ENCODE measurements at regions not wholly inside any gene's neighbourhood (a gene's known extent, or its start where the extent isn't known, plus 50 kb on each side); places are given as distances from the start of the nearest gene placed in this dataset.

DNA sequence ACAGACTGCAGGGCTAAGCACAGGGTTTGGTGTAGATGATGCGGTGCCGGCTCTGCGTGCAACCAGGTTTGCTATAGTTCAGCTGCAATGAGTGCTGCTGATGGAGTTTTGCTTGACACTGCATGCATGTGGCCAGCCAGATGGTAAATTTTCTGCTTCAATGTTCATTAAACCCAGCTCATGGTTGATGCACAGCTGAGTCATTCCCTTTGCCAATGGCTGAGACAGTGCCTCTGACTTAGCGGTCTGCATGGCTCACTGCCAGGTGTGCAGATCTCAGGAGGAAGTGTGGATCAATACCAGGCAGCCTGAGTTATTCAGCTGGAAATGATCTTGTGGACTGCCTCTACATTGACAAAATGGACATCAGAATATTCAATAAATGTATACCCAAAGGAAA lies 172.7 kb upstream of the ZP4 start:
- DNase-seq, result peak in 2 of 3 experiments; percentile 7 to 40

- DNase-seq, result no peak
Observed at GRCh38 chr1:238061967-238062613, 171.4 kb upstream of the ZP4 start.

DNA sequence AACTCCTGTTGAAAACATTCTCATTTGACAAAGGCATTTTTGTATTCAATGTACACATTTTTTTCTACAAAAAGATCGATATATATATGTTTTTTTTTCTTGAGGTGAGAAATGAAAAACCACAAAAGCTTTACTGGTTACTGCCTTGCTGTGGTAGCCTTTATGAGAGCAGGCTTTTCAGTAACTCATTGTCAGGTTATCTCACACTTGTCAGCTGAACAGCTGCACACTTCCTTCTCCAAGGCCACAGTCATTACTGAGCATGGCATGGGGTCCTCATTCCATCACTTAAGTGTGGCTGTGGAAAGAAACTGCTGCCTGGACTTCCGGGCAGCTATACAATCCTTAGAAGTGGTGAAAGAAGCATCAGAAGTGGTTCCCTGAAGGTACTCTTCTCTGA lies 169.3 kb upstream of the ZP4 start:
- DNase-seq, result no peak

DNA sequence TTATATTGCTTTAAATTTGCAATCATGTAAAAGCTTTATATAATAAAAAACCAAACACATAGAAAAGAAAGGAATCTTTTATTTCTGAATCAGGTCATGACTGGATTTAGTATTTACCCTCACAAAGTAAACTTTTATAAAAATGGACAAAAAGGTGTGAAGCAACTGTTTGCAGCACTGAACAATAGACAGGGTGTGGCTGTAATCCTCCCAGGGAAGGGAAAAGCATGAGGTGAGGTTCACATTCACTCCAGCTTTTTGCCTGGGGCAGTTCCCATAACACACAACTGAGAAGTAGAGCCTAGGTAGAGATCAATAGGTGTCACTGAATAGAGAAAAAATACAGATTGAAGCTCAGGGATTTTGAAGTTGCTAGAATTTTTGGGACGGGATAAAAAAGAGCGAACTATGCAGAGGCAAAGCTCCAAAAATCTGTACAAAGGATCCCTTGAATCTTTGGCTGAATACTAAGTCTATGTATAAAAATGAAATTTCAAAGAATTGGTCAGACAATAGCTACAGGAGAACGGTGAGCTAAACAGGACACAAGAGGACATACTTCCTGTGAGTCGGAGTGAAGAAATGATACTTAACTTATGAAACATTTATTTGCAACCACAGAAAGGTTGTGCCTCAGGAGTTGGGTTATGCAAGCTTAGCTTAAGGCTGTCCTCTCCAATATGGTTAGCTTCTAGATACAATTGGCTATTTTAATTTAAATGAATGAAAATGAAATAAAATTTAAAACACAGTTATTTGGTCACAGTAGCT lies 162.0 kb upstream of the ZP4 start:
- DNase-seq, result peak in 2 of 3 experiments; percentile 6 to 55

DNA sequence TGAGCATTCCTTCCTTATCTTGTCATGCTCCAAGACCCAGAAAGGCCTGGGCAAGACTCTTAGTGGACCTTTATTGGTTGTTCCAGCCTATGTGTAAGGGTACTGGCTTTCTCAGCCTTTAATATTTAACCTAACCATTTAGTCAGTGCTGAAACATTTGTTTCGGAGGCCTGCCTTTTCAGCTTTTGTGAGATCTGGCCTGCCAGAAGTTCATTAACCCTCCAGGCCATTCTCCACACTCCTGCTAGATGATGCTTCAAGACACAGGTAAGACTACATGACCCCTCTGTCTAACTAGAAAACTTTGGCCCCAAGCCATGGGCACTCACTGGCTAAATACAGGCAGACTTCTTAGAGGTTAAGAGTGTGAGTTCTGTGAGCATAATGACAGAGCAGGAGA lies 138.4 kb upstream of the ZP4 start:
- DNase-seq, result no peak

GRCh38 chr1:238027366-238027765 lies 136.6 kb upstream of the ZP4 start:
- DNase-seq, result no peak

GRCh38 chr1:238023137-238023536 lies 132.4 kb upstream of the ZP4 start:
- DNase-seq, result no peak

GRCh38 chr1:238018214-238018613 lies 127.5 kb upstream of the ZP4 start:
- no peak for DNase-seq

DNA sequence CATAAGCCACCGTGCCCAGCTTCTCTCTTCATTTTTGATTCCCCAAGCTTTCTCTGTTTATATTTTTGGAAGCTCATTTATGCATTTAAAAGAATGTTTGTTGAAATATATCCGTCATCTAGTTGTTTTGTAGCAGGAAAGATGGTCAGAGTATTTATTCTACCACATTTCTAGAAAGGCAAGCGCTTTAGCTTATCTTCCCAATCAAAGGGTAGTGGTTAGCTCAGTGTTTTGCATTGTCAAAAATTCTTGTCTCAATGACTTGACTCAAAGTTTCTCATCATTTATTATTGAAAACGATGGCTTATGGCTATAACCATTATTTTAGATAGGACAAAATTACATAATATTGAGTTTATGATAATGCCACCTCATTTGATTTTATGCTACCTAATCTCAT lies 116.1 kb upstream of the ZP4 start:
- DNase-seq, result no peak

DNA sequence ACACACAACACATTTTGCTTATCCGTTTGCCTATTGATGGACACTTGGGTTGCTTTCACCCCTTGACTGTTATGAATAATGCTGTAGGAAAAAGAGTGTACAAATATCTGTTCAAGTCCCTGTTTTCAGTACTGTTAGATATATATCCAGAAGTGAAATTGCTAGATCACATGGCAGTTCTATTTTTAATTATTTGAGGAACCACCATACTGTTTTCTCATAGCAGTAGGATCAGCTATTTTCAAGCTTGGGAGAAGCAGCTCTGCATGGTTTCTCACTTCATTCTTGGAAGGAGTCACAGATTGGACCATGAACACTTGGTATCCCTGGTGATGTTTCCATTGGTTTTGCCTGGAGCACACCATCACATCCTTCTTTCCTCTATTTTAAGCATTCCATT lies 114.4 kb upstream of the ZP4 start:
- no peak for DNase-seq

- peak in 2 of 3 experiments; percentile 7 to 58 for DNase-seq
Observed at GRCh38 chr1:238001818-238002217, 111.1 kb upstream of the ZP4 start.

DNA sequence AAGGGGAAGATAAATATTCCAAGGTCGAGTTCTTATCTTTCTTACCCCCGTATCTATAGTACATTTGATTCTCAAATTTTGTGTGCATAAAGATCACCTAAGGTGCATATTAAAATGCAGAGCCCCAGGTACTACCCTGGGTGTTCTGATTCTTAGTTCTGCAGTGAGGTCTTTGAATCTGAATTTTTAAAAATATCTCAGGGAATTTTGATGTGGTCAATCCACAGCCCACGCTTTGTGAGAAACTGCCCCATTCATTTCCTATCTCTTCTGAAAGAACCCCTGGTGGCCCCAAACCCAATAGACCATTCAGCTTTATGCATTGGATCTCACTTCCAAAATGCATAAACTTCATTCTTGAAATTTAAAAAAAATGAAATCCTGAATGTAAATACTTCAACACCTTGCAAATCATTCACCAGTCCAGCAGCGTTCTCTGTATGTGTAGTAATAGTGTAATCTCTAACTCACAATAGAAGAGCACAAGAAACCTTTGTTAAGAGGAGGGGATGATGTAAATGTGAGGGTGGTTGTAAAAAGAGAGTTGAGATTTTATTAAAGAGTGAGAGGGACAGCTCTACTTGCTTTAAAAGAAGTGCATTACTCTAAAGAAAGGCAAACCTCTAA lies 108.8 kb upstream of the ZP4 start:
- no peak for DNase-seq

DNA sequence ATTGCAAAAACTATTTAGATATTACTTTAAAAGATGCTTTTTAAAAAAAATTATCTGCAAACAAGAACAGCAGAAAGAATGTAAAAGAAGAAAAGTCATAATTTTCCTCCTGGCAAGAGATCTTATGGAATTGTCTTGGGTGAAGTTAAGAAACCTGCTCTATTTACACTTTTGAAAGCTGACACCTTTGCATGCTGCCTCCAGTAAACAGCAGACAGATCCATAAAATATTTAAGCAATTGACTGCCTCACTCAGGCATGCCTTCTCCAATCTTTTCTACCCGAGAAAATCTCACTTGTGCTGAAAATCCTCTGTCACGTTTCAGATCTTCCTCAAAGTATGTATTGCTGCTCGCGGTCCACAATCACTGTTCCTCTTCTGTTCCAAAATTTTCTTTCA lies 107.9 kb upstream of the ZP4 start:
- DNase-seq, result no peak

DNA sequence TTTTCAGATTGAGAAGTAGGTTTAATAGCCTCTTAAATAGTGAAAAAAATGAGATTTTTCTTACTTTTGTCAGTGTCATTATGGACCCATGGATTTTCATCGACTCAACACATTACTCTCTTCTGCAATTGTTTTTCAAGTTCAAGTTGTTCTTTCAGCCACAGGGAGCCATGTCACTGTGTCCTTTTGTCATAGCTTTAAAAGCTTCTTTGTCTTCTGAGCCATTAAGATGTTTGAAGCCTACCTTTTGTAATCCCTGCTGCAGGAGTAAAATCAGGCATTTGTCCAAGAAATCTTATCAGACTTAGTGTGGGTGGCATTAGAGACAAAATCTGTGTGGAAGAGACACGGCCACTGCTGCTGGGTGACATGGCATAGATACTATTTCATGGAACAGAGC lies 92.8 kb upstream of the ZP4 start:
- peak in 1 of 3 experiments; percentile 27 for DNase-seq

DNA sequence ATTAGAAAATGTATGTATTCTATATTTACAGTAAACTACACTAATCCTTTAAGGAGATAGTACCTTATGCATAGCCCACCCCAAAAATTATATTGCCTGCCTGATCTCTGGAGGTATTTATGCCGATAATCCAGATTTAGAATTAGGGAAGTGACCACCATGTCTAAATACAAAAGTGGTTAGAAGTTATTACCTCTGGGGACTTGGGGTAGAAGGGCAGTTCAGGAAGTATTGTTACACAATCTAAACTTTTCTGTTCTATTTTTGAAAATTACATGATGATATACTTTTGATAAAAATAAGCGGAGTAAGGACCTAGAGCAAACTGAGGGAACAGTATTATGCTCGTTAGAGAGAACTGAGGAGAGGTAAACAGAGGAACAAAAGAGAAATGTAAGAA lies 90.5 kb upstream of the ZP4 start:
- DNase-seq, result no peak

DNA sequence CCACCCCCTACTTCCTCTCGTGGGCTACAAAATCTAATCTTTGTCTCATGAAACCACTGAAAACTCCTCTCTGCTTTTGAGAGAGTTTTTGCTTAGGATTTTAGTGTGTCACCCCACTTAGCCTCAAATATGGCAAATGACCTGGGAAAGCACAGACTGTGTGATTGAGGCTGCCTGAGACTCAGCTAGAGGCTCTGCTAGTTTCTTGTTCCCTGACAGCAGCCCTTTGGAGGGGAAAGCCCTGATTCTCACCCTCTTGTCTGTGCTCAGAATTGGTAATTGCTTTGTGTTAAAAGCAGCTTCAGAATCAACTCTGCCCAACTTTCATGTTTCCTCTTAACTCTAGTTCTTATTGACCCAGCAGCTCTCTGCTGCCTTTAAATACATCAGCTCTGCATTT lies 85.6 kb upstream of the ZP4 start:
- DNase-seq, result peak in 1 of 3 experiments; percentile 34

DNA sequence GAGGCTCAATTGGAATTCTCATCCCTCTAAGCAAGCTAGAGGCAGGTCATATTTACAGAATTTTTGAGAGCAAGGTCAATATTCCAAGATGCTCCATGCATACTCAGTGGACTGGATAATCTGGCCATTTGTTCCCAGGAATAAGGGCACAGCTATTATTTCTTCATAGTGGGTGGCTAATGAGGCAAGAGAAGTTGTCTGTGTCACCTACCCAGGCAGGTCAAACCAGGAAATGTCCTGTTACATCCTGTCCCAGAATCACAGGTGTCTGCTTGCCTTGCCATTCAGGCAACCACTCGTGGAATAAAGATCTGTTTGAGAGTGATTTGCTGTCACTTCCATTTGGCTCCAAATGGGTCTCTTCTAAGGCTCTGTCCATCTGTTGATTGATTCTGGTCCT lies 85.2 kb upstream of the ZP4 start:
- peak in 1 of 3 experiments; percentile 40 for DNase-seq

GRCh38 chr1:237975376-237975775 lies 84.7 kb upstream of the ZP4 start:
- no peak for DNase-seq

GRCh38 chr1:237972186-237972585 lies 81.5 kb upstream of the ZP4 start:
- DNase-seq, result peak in 2 of 3 experiments; percentile 35 to 61

DNA sequence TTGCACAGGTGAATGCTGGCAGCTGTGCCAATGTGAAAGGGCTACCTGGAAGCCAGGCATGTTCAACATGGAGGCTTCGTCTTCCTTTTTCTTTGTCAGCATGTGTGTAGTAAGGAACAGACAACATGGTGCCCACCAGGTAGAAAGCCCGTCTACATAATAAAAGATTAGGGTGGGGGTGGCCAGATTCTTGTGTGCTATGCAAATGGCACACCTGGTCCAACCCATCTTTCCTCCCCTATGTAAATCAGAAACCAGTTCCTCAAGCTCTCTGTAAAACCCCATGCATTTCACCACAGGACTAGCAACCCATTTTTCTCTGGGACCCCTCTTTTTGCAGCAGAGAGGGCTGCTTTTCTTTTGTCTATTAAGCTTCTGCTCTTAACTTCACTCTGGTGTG lies 72.3 kb upstream of the ZP4 start:
- peak in 1 of 3 experiments; percentile 41 for DNase-seq

DNA sequence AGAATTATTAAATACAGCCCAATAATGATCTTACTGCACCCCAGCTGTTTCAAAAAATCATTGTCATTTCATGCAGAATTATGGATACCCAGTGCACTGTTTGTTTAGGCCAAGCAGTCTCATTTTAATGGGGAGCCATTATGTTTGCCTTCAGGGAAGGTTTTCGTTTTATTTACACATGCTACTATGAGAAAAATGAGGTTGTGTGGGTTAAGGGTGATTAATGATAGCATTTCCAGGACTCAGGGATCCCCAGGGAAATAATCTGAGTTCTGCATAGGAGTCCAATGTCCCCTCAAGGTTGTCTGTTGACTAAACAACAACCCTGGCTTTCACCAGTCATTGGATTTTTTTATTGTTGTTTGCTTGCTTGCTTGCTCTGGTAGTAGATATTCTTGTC lies 71.0 kb upstream of the ZP4 start:
- peak in 2 of 3 experiments; percentile 72 to 95 for DNase-seq

- no peak for DNase-seq
Observed at GRCh38 chr1:237959838-237960237, 69.1 kb upstream of the ZP4 start.

- DNase-seq, result peak in 1 of 3 experiments; percentile 10
Observed at GRCh38 chr1:237953238-237953637, 62.5 kb upstream of the ZP4 start.

All from NCI-H1417 (cell line).